ENCODE measurements at regions not wholly inside any gene's neighbourhood (a gene's known extent, or its start where the extent isn't known, plus 50 kb on each side); places are given as distances from the start of the nearest gene placed in this dataset.

DNA sequence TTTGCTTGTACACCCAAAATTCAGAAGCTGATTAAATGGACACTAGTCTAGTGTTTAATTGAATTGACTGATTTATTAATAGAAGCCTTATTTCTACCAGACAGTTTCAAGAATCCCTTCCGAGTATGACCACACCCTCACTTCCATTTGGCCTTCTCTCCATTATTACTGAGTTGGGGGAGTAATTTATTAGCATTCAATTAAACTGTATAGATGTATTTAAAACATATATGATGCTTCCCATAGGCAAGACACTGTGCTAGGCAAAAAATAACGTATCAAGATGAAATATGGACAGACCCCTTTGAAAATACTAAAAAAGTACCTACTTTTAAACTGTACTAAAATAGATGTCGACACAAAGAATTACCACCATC lies 112.9 kb upstream of the PHACTR1 start:
- TF ChIP-seq, protein P1, sequence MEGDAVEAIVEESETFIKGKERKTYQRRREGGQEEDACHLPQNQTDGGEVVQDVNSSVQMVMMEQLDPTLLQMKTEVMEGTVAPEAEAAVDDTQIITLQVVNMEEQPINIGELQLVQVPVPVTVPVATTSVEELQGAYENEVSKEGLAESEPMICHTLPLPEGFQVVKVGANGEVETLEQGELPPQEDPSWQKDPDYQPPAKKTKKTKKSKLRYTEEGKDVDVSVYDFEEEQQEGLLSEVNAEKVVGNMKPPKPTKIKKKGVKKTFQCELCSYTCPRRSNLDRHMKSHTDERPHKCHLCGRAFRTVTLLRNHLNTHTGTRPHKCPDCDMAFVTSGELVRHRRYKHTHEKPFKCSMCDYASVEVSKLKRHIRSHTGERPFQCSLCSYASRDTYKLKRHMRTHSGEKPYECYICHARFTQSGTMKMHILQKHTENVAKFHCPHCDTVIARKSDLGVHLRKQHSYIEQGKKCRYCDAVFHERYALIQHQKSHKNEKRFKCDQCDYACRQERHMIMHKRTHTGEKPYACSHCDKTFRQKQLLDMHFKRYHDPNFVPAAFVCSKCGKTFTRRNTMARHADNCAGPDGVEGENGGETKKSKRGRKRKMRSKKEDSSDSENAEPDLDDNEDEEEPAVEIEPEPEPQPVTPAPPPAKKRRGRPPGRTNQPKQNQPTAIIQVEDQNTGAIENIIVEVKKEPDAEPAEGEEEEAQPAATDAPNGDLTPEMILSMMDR (IDR thresholded peaks at IDR 0.05; ENCODE audit: low read length) = no peak
- no peak for TF ChIP-seq EZH2 (IDR thresholded peaks at IDR 0.05; ENCODE audit: borderline replicate concordance, low read length)
